Stimulated activated CD4-positive, alpha-beta T cell treated with anti-CD3 and anti-CD28 coated beads, Interleukin-2, amount 100 ng/mL, for 48 hours (primary cell): ENCODE measurements at regions not wholly inside any gene's neighbourhood (a gene's known extent, or its start where the extent isn't known, plus 50 kb on each side); places are given as distances from the start of the nearest gene placed in this dataset.

Experiments
- DNase-seq, 2 donors: peaks; one replicate each; pipeline ENCODE4 v3.0.0-alpha.2; 2020

DNA sequence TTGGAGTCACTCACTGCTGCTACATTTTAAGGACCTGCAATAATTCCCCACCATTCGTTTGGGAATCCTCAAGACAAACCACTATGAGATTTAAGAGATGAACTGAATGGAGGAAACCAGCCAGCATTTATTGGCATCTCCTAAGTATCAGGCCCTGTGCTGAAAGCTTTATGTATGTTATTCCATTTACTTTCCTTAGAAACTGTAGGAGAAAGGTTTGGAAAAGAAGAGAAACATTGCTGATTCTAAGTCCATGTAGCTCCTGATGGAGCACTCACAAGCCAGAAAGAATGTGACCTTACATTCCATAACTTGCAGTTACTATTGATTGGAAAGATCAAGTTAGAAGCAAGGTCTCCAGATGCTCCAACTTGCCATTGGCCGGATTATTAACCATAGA is 267.4 kb downstream of the GAS1 start:
- DNase-seq, result no peak

DNA sequence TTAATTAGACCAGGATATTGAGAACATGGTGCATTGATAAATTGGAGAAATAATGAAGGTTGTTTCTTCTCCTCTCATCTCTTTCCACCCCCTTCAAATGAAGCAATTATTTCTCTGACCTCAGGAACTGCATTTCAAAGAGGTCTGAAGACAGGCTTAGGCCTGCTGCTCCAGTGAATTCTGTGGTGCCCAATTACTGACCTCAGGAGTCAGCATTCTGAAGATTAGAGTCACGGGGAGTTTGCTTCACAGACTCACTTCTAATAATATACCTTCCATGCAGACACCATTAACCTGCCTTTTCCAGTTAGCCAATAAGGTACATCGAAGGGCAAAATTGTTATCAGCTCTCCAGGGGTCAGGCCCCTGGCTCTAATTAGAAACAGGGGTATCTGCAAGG is 270.9 kb downstream of the GAS1 start:
- no peak for DNase-seq

DNA sequence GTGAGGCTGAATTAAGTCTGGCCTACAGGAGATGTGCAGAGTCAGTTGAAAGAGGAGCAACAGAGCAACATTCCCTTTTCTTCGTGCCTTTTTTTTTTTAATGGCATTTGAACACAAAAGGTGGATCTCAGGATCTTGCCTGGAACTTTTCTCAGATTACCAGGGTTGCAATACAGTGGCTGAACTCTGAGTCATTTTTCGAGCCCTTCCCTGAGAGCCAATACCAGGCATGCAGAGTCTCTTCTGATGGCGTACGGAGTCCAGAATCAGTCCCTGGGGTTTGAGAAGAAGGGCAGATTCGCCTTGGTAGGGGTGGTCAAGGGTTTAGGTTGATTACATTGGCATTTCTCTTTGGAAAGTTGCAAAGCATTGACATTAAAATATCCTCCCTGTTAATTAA is 271.5 kb downstream of the GAS1 start:
- no peak for DNase-seq

DNA sequence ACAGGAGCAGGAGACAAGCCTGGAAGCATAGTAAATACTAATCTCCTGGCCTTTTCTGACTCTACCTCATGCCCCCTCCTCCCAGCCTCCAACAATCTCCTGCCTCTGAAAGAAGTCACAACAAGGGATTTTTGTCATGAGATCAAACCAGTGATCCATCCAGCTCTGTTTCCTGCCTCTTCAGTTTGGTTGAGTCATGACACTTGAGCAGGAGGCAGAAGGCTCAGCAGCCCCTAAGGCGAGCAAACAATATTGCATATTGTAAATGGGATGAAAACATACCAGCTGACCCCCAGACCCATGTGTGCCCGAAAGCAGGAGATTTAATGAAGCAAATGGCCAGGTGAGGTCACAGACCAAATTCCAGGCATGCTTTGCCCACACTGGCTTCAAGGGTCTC is 272.8 kb downstream of the GAS1 start:
- DNase-seq, result no peak

DNA sequence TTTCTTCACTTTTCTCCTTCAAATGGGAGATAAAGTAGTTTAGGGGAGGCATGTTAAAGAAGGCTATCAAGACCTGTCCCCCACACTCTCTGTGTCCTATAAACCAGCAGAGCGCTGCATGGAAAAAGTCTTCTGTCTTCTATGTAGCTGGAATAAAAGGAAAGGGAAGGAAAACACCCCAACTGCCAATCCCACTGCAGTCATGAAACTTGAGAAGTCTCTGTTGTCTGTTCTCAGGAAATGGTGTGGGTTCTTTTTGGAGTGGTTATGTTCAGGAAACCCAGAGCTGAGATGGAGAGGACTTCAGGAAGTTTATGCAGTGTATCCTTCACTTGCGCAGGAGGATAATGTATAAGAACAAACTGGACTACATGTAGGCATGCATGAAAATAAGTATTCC is 274.3 kb downstream of the GAS1 start:
- DNase-seq, result no peak

DNA sequence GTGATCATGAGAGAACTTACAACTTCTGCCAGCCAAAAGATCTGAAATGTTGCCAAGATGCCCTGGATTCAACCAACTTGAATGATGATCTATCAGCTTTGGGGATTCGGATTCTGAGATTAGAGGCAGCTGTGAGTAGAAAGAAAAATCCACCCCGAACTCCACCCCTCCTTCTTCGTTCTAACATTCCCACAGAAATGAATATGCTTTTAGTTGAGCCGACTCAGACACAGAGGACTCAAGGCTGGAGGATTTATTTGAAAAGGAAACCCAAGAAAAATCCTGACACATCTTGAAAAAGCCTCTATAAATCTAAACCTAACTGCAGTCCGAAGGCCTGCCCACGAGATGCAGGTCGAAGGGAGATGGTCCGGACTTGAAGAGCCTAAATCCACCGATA is 275.0 kb downstream of the GAS1 start:
- no peak for DNase-seq

DNA sequence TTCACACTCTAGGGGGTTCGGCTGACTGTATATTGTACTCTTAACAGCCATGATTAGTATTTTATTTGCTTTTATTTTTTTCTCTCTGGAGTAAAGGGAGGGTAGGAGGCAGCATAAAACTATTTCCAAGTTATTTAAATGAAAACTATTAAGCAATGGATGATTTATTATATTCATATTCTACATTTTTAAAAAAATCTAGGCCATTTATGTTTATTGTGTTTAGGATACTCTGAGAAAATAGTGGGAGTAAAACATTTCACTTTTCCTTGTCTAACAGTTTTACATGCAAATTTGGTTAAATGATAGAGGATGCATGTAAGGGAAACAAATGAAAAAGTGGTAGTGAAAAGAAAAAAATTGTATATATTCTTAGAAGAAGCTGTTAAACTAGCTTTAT is 276.3 kb downstream of the GAS1 start:
- no peak for DNase-seq

DNA sequence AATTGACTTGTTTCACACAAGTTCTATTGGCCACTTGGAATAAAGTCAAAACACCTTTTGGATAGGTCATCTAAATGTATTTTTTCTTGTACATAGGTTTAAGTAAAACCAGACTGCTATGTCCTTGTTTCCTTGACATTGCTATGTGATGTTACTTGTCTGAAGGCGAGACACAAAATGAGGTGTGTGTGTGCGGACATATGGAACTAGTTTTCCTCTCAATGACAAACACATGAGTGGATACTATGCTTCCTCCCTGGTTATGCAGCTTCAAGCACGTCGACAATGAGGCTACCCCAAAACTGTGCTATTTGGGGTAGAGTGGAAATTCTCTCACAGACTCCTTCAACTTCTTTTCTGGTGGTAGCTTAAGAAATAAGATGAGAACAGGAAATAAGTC is 276.8 kb downstream of the GAS1 start:
- DNase-seq, result no peak

DNA sequence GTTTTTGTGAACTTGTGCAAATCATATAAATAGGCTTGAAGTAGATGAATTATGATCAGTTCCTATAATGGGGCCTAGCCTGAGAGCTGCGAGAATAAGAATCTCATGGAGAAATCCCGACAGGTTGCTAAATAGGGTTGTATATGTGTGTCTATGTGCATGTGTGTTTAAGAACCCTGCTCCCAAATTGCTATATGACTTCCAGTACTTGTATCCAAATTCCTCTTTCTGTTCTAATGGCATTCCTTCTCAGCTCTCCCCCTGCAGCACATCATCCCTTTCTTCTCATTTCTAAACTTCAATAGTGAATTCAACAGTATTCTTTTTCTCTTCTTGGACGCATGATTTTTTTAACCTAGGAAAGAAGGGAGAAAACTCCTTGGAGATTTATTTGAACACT is 277.2 kb downstream of the GAS1 start:
- DNase-seq, result no peak

DNA sequence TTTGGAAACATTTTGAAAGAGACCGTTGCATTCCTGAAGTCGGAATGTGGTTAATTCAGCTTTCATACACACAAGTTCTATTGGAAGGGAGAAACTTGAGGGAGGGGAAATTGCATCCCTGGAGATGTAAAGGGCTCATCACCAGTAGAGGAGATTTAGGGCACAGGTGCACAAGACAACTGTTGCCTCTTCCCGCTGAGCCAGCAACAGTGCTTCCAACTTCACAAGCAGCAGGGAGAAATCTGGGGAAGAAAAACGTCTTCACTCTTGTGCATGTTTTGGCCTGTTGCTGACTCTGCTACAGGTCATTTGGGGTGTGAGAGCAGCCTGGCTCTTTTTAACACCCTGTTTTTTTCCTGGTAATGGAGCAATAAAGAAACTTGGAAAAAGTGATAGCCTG is 277.9 kb downstream of the GAS1 start:
- no peak for DNase-seq

DNA sequence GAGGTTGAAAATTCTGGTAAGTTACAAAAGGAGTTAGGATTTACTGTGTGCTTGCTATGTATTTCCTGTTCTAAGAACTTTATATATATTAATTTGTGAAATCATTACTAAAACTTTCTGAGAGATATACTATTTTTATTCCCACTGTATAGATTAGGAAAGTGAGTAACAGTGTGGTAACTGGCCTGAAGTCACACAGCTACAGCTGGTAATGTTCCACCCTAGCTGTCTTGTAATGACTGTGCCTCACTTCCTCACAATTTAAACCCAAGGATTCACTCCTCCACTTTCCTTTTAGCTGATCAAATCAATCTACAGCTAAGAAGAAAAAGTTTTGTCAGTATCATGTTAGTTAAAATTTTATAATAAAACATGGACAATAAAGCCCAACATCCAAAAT is 278.8 kb downstream of the GAS1 start:
- no peak for DNase-seq

DNA sequence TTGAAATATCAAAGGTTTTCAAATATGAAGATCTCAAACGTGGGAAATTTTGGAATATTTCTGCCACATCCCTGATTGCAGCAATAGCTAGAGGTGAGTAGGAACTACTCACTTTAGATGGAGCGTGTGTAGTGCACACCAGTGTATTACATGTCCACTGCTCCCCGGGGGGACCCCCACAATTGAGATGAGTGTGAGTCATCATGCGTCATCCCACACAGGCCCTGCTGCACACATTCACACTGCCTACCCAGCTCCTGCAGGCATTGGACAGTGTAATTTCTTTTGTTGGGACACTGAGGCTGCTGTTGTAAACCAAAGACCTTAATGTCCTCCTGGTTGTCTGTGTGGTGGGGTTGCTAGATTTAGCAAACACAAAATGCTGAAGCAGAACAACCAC is 280.0 kb downstream of the GAS1 start:
- DNase-seq, result no peak

DNA sequence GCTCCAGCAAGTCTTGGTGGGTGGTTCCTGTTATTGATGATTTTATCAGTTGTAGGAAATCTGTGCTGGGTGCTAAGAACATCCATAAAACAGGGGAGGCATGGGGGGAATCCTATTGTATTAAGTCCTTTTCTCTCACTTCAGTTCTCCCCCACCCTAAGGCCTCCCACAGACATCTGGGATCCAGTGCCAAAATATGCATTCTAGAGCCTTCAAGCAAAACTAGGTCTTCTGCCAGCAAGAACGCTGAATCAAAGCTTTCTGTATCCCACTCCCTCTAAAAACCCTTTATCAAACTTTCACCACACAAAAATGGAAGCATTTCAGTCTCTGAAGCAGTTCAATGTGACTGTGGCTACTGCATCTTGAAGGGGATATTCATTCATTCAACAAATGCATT is 281.9 kb downstream of the GAS1 start:
- DNase-seq, result no peak

DNA sequence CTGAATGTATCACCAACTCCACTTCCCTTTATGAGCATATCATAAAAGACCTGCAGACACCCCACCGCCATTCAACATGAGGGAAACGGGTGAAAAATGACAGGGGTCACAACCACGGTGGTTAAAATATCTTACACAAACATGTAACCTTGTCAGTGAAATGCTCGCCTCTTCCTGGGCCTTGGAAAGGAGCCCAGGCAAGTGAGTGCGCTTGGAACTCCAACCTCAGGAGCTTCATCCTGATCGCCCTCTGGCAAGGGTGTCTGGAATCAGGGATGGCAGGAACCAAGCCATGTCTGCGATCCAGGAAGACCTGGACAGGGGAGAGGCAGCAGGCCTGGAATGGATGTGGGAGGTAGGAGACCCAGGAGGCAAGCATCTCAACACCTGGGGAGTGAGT is 282.7 kb downstream of the GAS1 start:
- DNase-seq, result no peak

DNA sequence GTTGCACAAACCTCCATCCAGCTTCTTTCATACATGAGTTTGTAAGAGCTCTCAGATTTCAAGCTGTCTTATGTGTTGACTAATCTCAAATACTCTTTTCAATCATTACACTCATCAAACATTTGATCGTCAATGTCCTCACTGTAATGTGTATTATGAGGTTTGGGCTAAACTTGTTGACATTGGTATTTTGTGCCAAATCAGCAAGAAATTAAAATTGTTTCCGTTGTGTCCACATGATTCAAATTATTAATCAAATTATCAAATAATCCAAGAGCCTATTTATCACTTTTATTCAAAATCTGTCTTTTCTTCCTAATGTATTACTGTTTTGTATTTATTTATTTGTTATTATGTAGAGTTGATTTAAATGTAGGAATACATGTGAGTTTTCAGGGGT is 283.4 kb downstream of the GAS1 start:
- no peak for DNase-seq

DNA sequence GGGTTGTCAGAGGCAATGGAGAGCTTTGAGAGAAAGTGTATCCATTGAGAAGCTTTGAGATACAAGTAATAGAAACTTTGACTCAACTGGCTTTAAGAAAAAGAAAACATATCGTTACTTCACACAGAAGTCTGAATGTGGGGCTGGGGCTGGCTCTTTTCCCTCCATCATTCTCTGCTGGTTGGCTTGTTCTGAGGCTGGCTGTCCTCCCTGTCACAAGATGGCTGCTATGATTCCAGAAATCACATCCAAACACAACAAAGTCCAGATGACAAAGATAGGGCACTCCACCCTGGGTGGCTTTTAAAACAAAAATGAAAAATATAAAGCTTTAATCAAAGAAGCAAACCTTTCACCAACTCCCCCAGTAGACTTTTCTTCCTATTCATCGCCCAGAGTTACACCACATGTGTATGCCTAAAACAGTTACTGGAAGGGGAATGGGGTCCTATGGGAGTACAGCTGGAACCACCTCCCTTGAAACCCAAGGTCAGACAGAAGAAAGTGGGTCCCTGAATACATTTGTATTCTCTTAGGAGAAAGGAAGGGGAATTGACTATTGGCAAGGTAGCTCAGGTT is 284.3 kb downstream of the GAS1 start:
- no peak for DNase-seq

DNA sequence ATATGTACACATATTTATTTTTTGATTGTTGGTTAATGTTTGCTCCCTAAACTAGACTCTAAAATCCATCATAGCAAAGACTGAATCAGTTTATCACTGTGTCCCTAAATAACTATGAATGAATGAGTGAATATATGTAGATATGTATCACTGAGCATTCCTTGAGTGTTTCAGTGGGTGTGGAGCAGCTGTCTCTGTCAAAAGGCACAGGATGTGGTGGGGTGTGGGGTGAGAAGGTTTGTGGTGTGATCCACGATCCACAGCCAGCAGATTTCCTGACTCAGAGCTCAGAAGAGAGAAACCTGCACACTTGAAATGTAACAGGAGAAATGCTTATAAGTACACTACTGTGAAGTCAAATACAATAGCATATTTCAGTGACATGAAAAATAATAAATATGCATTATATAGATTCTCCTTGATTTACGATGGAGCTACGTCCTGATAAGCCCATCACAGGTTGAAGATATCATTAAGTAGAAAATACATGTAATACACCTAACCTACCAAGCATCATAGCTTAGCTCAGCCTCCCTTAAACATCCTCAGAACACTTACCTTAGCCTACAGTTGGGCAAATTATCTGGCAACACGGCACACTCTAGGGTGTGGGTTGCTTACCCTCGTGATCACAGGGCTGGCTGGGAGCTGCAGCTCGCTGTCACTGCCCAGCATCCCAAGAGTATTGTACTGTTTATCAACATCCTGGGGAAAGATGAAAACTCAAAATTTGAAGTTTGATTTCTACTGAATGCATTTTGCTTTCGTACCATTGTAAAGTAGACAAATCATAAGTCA is 287.0 kb downstream of the GAS1 start:
- DNase-seq, result no peak

DNA sequence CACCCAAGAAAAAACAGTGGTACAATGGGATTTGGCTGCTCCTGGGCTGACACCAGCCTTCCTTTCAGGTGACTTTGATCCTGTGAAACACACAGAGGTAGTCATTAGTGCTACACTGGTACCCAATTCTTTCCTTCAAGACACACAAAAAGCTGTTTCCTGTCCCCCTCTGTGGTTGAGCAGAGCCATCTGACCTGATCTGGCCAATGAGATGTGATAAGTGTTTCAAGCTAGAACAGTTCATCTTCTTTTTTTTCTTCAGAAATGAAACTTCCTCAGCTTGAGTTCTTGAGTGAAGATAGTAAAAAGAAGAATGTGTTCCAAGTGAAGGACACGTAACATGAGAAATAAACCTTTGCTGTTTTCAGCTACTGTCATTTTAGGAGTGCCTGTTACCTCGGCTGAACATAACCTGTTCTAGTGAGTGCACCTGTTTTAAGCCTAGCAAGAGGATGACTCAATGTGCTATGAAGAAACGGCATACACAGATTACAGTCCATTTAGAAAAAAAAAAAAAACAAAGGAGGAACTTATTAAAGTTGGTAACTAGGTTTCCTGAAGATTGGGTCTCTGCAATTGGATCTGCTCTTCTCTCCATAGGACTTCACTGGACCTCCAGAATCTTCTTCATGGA is 287.8 kb downstream of the GAS1 start:
- no peak for DNase-seq

DNA sequence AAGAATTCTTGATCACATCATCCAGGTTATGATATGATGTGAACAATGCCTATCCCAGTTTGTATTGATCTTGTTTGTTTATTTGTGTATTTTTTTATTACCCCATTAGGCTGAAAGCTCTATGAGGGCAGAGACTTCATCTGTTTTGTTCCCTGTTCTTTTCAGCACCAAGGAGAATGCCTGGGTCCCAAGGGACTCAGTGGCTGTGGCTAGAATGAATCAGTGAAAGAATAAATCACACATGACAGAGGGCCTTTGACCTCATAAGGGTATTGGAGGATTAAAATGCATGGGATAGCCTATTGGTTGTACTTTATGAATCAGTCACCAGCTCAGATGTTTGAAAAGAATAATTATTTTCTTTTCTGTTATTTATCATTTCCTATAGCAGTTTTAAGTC is 292.2 kb downstream of the GAS1 start:
- DNase-seq, result no peak

DNA sequence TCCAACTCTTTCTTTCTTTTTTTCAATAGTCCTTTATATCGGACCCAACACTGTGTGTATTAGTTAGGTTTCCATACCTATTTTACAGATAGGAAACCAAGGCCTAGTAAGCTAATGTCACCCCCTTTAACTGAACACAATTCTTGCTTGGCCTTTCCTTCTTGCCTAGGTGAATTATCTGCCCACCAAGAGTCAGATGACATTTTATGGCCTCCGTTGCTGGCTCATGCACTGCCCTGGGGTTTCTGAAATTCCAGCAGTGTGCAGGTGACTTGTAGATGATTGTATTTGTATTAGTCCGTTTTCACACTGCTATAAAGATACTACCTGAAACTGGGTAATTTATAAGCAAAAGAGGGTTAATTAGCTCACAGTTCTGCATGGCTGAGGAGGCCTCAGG is 293.8 kb downstream of the GAS1 start:
- no peak for DNase-seq

DNA sequence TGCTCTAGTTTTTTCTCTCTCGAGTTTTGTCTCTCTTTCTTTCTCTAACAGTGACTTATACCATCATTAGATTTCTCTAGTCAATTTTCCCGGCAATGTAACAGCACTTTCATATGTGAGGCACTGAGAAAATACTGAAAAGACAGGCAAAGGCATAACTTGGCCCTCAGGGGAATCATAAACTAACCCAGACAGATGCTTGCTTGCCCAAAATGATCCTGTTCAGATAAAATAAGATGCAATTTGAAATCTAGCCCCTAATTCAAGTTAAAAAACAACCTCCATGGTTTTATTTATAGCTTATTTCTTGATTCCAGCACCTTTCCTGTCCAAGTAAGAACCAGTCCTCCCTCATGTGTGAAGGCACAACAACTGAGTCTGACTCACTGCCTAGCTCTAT is 294.6 kb downstream of the GAS1 start:
- no peak for DNase-seq

DNA sequence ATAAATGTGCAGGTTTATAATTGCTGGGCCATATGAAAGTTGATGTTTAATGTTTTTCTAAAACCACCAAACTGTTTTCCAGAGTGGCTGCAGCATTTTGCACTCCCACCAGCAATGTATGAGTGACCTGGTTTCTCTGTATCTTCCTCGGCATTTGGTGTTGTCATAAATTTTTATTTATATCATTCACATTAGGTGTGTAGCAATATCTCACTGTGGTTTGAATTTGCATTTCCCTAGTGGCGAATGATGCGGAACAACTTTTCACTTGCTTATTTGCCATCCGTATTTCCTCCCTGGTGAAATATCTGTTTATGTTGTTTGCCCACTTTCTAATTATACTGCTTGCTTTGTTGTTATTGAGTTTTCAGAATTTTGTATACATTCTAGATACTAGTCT is 295.7 kb upstream of the TUT7 start:
- no peak for DNase-seq

DNA sequence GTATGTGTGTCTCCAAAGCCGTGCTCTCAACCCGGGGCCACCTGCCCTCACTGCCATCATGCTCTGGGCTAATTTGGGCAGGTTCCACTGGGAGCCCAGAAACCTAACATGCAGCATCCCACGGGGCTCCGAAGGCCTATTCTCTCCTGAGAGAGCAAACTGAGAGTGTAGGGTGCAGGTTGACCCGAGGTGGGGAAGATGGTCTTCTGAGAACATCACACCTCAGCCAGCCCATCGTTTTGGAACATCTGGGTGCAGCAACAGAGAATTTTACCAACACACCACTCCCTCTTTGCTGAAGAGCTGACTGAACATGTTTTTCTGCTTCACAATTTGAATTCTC is 294.6 kb upstream of the TUT7 start:
- DNase-seq, result no peak

DNA sequence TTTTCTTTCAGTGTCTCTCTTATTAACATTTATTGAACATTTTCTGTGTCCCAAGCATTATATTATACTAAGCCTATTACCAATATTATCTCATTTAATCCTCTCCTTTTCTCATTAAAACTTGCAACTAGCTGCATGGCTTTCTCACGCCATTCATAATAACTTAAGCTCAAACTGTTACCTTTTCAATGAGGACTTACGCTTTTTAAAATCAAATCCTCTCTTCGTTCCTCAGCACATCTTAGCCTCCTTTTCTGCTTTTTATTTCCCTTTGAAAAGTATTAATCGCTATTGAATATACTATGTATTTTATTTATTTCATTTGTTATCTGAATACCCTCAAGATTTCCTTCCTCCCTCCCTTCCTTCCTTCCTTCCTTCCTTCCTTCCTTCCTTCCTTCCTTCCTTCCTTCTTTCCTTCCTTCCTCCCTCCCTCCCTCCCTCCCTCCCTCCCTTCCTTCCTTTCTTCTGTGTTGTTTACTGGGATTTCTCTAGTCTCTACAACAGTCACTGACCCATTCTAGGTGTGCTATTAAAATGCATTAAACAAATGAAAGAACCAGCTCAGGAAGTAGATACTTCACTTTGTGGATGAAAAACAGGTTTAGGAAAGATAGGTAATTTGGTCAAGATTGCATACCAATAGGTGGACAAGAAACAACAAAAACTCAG is 294.1 kb upstream of the TUT7 start:
- DNase-seq, result no peak
